Astrocyte of the cerebellum (primary cell): ENCODE measurements at regions not wholly inside any gene's neighbourhood (a gene's known extent, or its start where the extent isn't known, plus 50 kb on each side); places are given as distances from the start of the nearest gene placed in this dataset.

ENCODE experiments used
- DNase-seq: peaks from one replicate; pipeline ENCODE4 v3.0.0-alpha.2; 2011; ENCODE audit warnings: low read depth
- H3K4me3 ChIP-seq: 2 replicates; pipeline ENCODE4 v1.5.1; 2011; ENCODE audit warnings: mild to moderate bottlenecking, low read depth, low read length, moderate library complexity
- in situ Hi-C: cut with HindIII; loops from 2 replicates; pipeline ENCODE4 v1.10.0; 2017; ENCODE audit warnings: low sequenced_read_pairs
- TF ChIP-seq, protein P1 (sequence below): IDR thresholded peaks from 2 replicates; pipeline ENCODE4 v1.5.1; 2012; ENCODE audit warnings: low read length, low read depth, moderate library complexity, mild to moderate bottlenecking; ENCODE audit errors: missing control alignments

DNA sequence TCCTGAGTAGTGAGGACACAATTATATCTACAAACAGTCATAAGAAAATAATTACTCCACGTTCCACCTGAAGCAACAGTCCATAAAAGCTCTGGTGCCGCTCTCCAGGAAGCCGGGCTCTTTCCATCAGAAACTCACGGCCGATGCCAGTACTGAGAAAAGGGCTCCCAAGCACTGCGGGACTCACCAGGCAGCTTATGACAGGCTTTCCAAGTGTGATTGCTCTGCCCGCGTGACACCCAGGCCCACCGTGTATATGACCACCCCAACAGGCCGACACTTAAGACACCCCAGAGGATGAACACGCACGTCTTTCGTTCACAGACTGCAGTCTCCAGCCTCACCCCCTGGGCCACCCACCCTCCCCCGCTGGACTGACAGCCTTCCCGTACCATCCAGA is 199.0 kb downstream of the UQCRFS1 start:
- no peak overlapping the region for H3K4me3 ChIP-seq
- TF ChIP-seq, protein P1, sequence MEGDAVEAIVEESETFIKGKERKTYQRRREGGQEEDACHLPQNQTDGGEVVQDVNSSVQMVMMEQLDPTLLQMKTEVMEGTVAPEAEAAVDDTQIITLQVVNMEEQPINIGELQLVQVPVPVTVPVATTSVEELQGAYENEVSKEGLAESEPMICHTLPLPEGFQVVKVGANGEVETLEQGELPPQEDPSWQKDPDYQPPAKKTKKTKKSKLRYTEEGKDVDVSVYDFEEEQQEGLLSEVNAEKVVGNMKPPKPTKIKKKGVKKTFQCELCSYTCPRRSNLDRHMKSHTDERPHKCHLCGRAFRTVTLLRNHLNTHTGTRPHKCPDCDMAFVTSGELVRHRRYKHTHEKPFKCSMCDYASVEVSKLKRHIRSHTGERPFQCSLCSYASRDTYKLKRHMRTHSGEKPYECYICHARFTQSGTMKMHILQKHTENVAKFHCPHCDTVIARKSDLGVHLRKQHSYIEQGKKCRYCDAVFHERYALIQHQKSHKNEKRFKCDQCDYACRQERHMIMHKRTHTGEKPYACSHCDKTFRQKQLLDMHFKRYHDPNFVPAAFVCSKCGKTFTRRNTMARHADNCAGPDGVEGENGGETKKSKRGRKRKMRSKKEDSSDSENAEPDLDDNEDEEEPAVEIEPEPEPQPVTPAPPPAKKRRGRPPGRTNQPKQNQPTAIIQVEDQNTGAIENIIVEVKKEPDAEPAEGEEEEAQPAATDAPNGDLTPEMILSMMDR, result no peak
- in situ Hi-C loops, result no loop called here
- no peak for DNase-seq

DNA sequence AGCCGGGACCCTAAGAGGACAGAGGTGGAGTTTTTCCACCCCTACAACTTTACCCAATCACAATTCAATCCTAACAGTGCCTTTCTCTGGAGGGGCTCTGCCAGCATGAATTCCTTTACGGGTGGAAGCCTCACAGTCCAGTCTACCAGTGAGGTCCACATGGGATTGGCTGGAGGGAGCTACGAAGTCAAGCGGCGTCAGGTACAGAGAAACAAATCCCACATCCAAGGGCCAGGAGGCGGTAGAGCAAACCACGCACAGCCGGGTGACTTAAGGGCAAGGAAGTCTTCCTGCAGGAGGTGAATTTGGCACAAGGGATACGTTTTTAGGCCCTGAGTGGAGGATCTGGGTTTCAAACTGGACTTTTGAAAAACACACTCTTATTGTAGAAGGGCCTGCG is 199.6 kb downstream of the UQCRFS1 start:
- TF ChIP-seq, protein P1, result no peak
- in situ Hi-C loops, result no loop called here
- no peak overlapping the region for H3K4me3 ChIP-seq
- no peak for DNase-seq

DNA sequence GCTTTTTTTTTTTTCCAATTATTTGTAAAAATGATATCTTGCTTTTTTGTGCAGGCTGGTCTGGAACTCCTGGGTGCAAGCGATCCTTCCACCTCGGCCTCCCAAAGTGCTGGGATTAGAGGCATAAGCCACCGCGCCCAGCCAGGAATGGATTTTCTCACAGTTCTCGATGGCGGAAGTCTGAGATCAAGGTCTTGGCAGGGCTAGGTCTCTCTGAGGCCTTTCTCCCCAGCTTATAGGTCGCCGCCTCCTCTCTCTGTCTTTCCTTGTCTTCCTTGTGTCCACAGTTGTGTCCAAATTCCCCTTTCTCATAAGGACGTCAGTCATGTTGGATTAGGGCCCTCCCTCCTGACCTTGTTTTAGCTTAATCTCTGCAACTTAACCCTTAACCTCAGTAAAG is 200.5 kb downstream of the UQCRFS1 start:
- TF ChIP-seq, protein P1, result no peak
- in situ Hi-C loops, result no loop called here
- H3K4me3 ChIP-seq, result no peak overlapping the region
- DNase-seq, result no peak

DNA sequence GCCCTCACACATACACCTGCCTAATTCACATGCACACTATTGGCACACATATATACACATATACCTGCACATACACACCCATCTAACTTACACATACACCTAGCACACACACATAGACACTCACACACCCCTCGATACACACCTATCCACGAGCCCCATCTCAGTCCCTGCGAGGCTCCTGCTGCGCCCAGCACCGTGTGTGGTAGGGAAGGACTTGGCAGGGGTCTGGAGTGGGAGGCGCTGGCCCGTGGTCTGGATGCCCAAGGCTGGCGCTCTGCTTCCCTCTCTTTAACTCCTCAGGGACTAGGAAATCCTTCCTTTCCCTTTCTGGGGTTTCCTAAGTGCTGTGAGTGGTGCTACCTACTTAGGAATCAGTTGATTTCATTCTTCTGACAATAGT is 202.7 kb downstream of the UQCRFS1 start:
- TF ChIP-seq, protein P1, result no peak
- H3K4me3 ChIP-seq, result no peak overlapping the region
- no peak for DNase-seq
- in situ Hi-C loops, result no loop called here

DNA sequence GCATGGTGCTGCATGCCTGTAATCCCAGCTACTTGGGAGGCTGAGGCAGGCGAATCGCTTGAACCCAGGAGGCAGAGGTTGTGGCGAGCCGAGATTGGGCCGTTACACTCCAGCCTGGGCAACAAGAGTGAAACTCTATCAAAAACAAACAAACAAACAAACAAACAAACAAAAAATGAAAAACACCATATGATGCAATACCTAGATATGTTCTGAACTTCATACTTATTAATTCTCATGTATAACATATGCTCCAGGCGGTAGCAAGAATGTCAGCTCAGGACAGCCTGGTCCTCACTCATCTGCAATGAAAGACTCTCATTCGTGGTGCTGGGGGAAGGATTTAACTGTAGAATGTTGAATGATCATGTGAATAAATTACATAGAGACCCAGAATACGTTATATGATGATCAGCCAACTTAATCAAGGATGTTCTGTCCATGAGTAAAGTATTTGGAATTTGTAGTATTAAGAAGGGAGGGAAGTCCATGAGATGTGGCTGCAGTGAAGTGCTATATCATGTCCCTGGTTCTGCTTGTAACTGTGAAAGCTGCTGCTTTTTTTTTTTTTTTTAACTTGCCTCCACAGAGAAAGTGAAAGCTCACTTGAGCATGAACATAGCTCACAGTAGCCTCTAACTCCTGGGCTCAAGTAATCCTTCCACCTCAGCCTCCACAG is 206.8 kb downstream of the UQCRFS1 start:
- TF ChIP-seq, protein P1, result no peak
- no peak for DNase-seq
- in situ Hi-C loops, result no loop called here
- no peak overlapping the region for H3K4me3 ChIP-seq

DNA sequence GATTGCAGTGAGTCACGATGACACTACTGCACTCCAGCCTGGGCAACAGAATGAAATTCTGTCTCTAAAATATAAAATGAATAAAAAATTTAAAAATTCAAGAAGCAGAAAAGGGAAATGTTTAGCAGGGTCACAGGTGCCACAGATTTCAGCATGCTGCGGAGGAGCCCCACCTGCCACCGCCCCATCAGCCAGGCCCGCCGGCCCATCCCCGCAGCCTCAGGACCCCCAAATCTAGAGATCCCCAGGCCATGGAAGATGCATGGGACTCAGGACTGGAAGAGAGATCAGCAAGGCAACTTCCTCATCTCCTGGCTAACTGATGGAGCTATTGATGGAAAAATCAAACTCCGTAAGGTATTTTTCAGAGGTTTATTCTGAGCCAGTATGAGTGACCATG is 208.2 kb downstream of the UQCRFS1 start:
- H3K4me3 ChIP-seq, result no peak overlapping the region
- in situ Hi-C loops, result no loop called here
- TF ChIP-seq, protein P1, result no peak
- DNase-seq, result no peak
